Adipocyte (in vitro differentiated cells): ENCODE measurements at regions not wholly inside any gene's neighbourhood (a gene's known extent, or its start where the extent isn't known, plus 50 kb on each side); places are given as distances from the start of the nearest gene placed in this dataset.

Source experiments
- DNase-seq: peaks from one replicate; pipeline ENCODE4 v3.0.0-alpha.2; 2015; ENCODE audit warnings: low read depth
- H3K27me3 ChIP-seq: replicated peaks from 2 replicates; pipeline ENCODE4 v1.7.0; 2013; ENCODE audit warnings: mild to moderate bottlenecking, low read length, moderate library complexity; ENCODE audit not compliant: control insufficient read depth, insufficient read depth
- H3K36me3 ChIP-seq: 2 replicates; pipeline ENCODE4 v1.7.0; 2013; ENCODE audit warnings: low read length, mild to moderate bottlenecking, moderate library complexity; ENCODE audit not compliant: control insufficient read depth, insufficient read depth, severe bottlenecking
- H3K4me1 ChIP-seq: 2 replicates; pipeline ENCODE4 v1.7.0; 2013; ENCODE audit warnings: mild to moderate bottlenecking, low read length, moderate library complexity; ENCODE audit not compliant: control insufficient read depth, insufficient read depth
- H3K4me3 ChIP-seq: 2 replicates; pipeline ENCODE4 v1.7.0; 2013; ENCODE audit warnings: mild to moderate bottlenecking, low read length, moderate library complexity
- H3K9ac ChIP-seq: 2 replicates; pipeline ENCODE4 v1.7.0; 2013; ENCODE audit warnings: mild to moderate bottlenecking, low read length, moderate library complexity
- H3K9me3 ChIP-seq: 2 replicates; pipeline ENCODE4 v1.7.0; 2013; ENCODE audit warnings: mild to moderate bottlenecking, low read length, moderate library complexity; ENCODE audit not compliant: control insufficient read depth

- Histone ChIP-seq H3K36me3 (no peaks in the 10 kb centered on the region), H3K4me3 (no peak overlapping the region), H3K9ac (no peak overlapping the region), H3K27me3 (peaks cover 35% of the 10 kb centered on the region), H3K4me1 (no peaks in the 10 kb centered on the region), H3K9me3 (no peaks in the 10 kb centered on the region)
- no peak for DNase-seq
These were observed 199.0 kb downstream of the ENGASE start for GRCh38 chr17:79273660-79274059.

GRCh38 chr17:79272666-79273219, 198.1 kb downstream of the ENGASE start:
- no peak for DNase-seq
- Histone ChIP-seq H3K36me3 (no peaks in the 10 kb centered on the region), H3K9ac (no peak overlapping the region), H3K9me3 (no peaks in the 10 kb centered on the region), H3K27me3 (peaks cover 43% of the 10 kb centered on the region), H3K4me1 (no peaks in the 10 kb centered on the region), H3K4me3 (no peak overlapping the region)

DNA sequence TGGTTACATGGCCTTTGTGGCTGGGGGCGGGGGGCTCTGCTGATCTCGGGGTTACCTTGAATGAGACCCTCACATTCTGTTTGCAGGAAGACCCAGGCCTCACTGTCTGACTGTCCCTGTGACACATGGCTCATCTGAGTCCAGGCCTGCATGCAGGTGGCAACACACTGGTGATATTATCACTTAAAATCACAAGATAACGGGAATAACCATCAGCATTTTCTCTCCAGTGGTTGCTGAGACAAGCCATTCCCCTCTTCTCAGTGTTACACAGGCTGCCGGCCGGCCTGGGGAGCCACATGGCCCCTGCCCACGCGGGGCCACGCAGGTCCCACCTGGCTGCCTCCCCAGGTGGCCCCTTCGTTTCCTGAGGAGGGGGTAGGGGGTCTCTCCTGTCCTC, 197.6 kb downstream of the ENGASE start:
- Histone ChIP-seq H3K9me3 (no peaks in the 10 kb centered on the region), H3K4me1 (no peaks in the 10 kb centered on the region), H3K9ac (no peak overlapping the region), H3K27me3 (peaks cover 46% of the 10 kb centered on the region), H3K36me3 (no peaks in the 10 kb centered on the region), H3K4me3 (no peak overlapping the region)
- no peak for DNase-seq

GRCh38 chr17:79269620-79270019, 195.0 kb downstream of the ENGASE start:
- H3K4me3 ChIP-seq: no peak overlapping the region
- H3K9ac ChIP-seq: no peak overlapping the region
- H3K4me1 ChIP-seq: no peaks in the 10 kb centered on the region
- H3K9me3 ChIP-seq: no peaks in the 10 kb centered on the region
- no peaks in the 10 kb centered on the region for H3K36me3 ChIP-seq
- peaks cover 68% of the 10 kb centered on the region for H3K27me3 ChIP-seq
- no peak for DNase-seq

DNA sequence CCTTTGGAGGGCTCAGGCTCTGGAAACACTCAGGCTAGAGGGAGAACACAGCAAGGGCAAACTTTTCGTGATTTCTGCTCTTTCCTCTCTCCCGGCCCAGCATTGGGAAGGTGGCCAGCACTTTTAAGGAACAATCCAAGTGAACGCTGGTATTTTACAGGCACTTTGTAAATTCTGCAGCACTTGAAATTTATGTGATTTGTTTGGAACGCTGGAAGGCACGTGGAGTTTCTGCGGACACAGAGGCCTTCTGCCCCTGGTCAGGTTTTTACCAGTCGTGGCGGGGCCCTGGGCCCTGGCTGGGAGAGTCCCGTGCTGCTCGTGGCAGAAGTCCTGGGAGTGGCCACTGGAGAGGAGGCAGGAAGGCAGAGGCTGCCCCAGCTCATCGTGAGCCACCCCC, 188.6 kb downstream of the ENGASE start:
- H3K9me3 ChIP-seq: no peaks in the 10 kb centered on the region

DNA sequence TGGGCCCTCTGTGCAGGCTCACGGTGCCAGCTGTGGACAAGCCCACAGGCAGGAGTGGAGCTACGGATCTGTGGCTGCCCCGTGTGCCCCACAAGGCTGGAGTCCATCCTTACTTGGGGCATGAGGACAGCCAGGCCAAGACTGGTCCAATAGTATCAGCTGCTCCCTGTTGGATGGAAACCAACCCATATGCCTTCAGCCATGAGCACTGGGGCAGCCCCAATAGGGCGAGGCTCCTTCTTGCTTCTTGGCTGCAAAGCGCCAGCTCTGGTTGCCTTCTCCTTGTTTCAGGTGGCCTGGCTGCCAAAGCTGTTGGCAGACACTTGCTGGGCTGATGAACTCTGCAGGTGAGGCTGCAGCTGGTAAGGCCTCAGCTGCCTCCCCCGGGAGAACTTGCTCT, 188.0 kb downstream of the ENGASE start:
- peaks cover 37% of the 10 kb centered on the region for H3K27me3 ChIP-seq
- H3K36me3 ChIP-seq: no peaks in the 10 kb centered on the region
- H3K4me3 ChIP-seq: no peak overlapping the region

More for the DNA sequence above, 188.6 kb downstream of the ENGASE start:
- no peaks in the 10 kb centered on the region for H3K4me1 ChIP-seq
- no peaks in the 10 kb centered on the region for H3K36me3 ChIP-seq
- H3K4me3 ChIP-seq: no peak overlapping the region
- no peak for DNase-seq
- H3K9ac ChIP-seq: no peak overlapping the region
- peaks cover 42% of the 10 kb centered on the region for H3K27me3 ChIP-seq

DNA sequence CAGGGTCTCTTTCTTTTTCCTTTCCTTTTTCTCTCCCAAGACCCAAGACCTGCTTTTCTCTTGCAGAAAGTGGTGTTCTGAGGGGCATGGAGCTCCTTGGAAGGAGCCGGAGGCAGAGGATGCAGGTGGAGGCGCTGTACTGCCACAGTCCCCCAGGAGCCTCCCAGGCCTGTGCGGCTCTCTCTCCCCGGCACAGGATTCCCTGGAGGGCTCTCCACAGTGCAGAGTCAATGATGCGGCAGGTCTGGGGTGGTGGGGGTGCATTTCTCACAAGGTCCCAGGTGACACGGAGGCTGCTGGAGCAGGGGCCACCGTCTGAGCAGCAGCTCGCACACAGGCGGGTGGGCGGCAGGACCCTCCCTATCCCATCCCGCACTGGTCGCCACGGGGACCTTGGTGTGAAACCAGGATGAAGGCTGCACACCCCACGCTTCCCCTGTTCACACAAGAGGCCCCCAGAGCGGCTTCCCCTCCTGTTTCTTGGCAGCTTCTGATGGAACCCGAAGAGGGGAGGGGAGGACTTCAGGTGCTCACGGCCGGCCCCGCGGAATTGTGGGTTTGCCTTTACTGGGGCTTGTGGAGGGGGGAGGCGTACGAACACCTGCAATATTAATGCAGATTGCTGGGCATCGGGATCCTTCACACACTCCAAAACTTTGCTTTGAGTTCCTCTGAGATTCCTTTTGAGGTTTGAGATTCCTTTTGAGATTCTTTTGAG, 186.9 kb downstream of the ENGASE start:
- H3K9me3 ChIP-seq: no peaks in the 10 kb centered on the region
- peaks cover 35% of the 10 kb centered on the region for H3K27me3 ChIP-seq
- no peak overlapping the region for H3K4me3 ChIP-seq
- no peaks in the 10 kb centered on the region for H3K36me3 ChIP-seq
- DNase-seq: no peak
- no peaks in the 10 kb centered on the region for H3K4me1 ChIP-seq
- no peak overlapping the region for H3K9ac ChIP-seq

More for the DNA sequence above, 188.0 kb downstream of the ENGASE start:
- Histone ChIP-seq H3K9me3 (no peaks in the 10 kb centered on the region), H3K9ac (no peak overlapping the region), H3K4me1 (no peaks in the 10 kb centered on the region)
- DNase-seq: no peak

DNA sequence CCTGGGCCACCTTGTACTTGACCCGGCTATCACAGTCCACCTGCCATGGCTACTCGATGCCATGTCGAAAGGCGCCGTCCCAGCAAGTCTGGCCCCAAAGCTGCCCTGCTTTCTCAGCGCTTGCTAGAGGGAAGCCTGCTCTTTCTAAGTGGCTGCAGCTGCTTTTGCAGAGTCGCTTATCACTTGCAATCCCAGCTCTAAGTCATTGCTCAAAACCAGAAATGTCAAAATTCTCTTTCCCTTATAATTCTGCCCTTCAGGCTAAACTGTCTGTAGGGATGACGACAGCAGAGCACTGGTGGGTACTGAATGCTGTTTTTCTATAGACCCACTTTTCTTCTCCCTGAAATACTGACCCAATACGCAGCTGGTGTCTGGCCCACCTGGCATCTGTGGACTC, 184.2 kb downstream of the ENGASE start:
- DNase-seq: no peak
- Histone ChIP-seq H3K36me3 (no peaks in the 10 kb centered on the region), H3K4me1 (no peaks in the 10 kb centered on the region), H3K9me3 (no peaks in the 10 kb centered on the region), H3K4me3 (no peak overlapping the region), H3K9ac (no peak overlapping the region), H3K27me3 (peaks cover 35% of the 10 kb centered on the region)

GRCh38 chr17:79258041-79258440, 183.4 kb downstream of the ENGASE start:
- peaks cover 39% of the 10 kb centered on the region for H3K27me3 ChIP-seq

GRCh38 chr17:79255926-79256585, 181.4 kb downstream of the ENGASE start:
- no peak overlapping the region for H3K9ac ChIP-seq
- peaks cover 47% of the 10 kb centered on the region for H3K27me3 ChIP-seq
- no peaks in the 10 kb centered on the region for H3K4me1 ChIP-seq
- no peaks in the 10 kb centered on the region for H3K36me3 ChIP-seq
- DNase-seq: no peak
- H3K9me3 ChIP-seq: no peaks in the 10 kb centered on the region
- H3K4me3 ChIP-seq: no peak overlapping the region

More at GRCh38 chr17:79258041-79258440, 183.4 kb downstream of the ENGASE start:
- Histone ChIP-seq H3K9me3 (no peaks in the 10 kb centered on the region), H3K4me3 (no peak overlapping the region), H3K9ac (no peak overlapping the region), H3K4me1 (no peaks in the 10 kb centered on the region), H3K36me3 (no peaks in the 10 kb centered on the region)
- DNase-seq: no peak

DNA sequence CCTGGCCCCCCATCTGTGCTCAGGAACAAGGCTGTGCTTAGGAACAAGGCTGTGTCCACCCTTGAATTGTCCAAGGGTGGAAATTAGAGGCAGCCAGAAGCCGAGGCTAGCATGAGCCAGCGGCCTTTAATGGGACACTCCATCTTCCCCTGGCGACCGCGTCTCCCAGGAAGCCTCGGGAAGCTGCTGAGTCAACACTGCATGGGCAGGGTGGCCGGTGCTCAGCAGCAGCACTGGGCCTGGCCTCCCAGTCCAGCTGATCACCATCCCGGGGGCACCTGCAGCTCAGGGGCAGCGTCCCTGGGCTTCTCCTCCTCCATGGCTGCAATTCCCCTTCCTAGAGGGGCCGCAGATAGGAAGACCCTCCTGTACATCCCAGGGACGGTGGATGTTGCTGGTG, 180.8 kb downstream of the ENGASE start:
- Histone ChIP-seq H3K36me3 (no peaks in the 10 kb centered on the region), H3K4me1 (no peaks in the 10 kb centered on the region), H3K9me3 (no peaks in the 10 kb centered on the region), H3K9ac (no peak overlapping the region), H3K27me3 (peaks cover 47% of the 10 kb centered on the region), H3K4me3 (no peak overlapping the region)
- DNase-seq: no peak
